ENCODE measurements at regions not wholly inside any gene's neighbourhood (a gene's known extent, or its start where the extent isn't known, plus 50 kb on each side); places are given as distances from the start of the nearest gene placed in this dataset.
"Not testable (repeated sequence)": the region's sequence is repeated elsewhere in the genome, so short reads cannot be mapped to it uniquely, and the experiment has no call there.

DNA sequence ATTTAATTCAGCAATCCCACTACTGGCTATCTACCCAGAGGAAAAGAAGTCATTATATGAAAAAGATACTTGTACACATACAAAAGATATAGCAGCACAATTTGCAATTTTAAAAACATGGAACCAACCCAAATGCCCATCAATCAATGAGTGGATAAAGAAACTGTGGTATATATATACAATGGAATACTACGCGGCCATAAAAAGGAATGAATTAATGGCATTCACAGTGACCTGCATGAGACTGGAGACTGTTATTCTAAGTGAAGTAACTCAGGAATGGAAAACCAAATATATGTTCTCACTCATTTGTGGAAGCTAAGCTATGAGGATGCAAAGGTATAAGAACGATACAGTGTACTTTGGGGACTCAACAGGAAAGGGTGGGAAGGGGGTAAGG, 102.8 kb upstream of the KCNMA1 start:
- DNase-seq = not testable (repeated sequence)

DNA sequence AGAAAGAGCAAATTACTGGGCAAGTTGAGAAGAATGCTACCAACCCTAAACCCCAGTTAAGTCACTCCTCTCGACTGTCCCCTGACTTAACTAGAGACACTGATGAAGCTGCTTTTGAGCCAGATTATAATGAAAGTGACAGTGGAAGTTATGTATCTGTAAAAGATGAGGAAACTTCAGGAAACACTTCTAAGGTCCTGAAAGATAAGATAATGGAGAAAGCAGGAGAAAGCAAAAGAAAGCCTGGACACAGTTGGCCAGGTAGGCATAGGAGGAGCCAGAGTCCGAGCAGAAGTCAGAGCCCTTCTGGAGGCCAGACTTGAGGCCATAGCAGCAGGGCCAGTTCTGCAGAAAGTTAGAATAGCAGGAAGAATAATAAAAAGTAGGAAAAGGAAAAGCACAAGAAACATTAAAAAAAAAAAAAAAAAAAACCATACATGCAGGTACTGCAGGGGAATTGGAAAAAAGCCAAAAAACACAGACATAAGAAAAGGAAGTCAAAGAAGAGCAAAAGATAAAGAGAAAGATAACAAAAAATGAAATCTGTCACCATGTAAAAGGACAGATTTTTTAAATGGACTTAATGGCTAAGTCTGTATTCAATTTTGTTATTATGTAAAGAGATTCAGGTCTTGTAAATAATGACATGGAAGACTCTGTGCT, 101.0 kb upstream of the KCNMA1 start:
- no peak for DNase-seq

DNA sequence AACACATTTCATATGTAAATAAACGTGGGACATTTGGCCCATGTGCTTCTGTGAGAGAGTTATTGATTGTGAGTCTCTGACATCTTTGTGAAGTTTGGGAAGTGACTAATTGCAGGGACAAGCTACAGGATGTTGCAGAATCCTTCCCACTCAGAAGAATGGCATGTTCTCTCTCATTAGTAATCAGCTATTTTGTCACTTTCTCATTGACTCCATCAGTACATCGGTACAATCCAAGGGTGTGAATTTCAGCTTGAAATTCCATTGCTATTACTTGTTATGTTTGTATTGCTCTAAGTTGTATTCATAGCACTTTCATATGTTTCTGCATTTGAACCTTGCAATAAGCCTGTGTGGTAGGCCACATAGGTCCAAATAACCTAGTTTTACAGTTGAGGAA, 100.0 kb upstream of the KCNMA1 start:
- no peak for DNase-seq

DNA sequence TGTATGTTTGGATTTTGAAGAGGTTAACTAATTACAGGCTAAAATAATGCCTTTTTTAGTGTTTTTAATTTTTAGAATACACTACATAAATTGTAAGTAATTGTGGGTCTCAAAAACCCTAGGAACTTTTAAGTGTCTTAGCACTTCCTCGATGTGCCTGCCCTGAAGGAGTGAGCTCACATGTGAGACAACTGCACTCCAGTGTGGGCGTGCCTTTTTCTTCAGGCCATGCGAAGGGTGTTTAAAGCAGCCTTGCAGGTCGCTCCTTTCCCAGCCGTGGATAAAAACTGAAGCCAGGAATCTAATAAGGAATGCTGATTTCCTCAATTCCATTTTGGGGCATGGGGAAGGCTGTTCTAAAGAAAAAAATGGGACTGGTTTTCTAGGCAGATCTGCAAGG, 97.5 kb upstream of the KCNMA1 start:
- DNase-seq = not testable (repeated sequence)

DNA sequence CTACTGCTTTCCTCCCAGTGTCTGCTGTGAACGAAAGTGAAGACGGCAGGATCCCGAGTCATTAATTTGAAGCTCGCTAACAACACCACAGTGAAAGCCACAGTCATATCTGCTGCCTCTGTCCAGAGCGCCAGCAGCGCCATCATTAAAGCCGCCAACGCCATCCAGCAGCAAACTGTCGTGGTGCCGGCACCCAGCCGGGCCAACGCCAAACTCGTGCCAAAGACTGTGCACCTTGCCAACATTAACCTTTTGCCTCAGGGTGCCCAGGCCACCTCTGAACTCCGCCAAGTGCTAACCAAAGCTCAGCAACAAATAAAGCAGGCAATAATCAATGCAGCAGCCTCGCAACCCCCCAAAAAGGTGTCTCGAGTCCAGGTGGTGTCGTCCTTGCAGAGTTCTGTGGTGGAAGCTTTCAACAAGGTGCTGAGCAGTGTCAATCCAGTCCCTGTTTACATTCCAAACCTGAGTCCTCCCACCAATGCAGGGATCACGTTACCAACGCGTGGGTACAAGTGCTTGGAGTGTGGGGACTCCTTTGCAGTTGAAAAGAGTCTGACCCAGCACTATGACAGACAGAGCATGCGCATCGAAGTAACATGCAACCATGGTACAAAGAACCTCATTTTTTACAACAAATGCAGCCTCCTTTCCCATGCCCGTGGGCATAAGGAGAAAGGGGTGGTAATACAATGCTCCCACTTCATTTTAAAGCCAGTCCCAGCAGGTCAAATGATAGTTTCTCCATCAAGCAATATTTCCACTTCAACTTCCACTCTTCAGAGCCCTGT, 94.8 kb upstream of the KCNMA1 start:
- no peak for DNase-seq

DNA sequence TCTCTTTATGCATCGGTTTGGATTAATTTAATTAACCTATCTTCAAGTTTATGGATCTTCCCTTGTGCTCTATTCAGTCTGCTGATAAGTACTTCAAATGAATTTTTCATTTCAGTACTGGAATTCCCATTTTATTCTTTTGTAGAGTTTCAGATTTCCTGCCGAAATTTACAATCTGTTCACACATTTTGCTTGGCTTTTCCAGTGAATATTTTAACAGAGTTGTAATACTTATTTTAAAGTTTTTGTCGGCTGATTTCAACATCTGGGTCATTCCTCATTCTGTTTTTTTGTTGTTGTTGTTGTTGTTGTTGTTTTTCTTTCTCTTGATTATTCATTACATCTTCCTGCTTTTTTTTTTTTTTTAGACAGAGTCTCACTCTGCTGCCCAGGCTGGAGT, 89.9 kb upstream of the KCNMA1 start:
- DNase-seq = no peak

DNA sequence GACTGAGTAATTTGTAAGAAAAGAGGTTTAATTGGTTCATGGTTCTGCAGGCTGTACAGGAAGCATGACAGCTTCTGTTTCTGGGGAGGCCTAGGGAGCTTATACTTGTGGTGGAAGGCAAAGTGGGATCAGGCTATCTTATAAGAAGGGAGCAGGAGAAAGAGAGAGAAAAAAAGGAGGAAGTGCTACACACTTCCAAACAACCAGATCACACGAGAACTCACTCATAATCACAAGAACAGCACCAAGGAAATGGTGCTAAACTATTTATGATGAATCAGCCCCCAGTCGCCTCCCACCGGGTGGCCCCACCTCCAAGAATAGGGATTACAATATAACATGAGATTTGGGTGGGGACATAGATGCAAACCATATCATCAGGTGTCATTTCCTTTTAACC, 89.1 kb upstream of the KCNMA1 start:
- no peak for DNase-seq

DNA sequence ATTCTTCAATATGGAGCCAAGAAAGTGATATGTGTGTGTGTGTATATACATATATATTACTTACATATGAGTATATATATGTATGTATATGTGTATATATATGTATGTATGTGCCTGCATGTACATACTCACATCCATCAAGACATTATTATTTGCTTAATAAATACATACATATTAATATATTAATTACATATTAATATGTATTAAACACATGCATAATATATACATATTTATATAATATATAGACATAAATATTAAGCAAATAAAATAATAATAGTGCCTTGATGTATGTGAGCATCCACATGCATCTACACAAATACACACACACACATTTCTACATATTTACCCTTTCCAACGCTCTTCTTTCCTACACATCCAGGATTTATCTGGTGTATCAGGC, 88.7 kb upstream of the KCNMA1 start:
- DNase-seq = no peak

DNA sequence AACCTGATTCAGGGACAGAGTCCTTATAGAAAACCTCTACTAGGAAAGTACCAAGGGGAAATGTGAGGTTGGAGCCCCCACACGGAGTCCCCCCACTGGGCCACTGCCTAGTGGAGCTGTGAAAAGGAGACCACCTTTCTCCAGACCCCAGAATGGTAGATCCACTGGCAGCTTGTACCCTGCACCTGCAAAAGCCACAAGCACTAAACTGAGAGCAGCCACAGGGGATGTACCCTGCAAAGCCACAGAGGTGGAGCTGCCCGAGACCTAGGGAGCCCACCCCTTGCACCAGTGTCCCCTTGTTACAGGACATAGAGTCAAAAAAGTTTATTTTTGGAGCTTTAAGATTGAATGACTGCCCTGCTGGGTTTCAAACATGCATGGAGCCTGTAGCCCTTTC, 87.2 kb upstream of the KCNMA1 start:
- no peak for DNase-seq

DNA sequence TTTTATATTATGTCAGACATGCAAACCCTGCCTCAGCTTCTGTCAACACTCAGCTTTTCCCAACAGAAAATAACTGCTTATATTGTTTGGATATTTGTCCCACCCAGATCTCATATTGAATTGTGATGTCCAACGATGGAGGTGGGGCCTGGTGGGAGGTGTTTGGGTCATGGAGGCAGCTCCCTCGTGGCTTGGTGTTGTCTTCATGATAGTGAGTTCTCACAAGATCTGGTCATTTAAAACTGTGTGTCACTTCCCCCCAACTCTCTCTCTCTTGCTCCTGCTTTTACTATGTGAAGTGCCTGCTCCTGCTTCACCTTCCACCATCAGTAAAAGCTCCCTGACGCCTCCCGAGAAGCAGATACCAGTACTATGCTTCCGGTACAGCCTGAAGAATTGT, 85.8 kb upstream of the KCNMA1 start:
- no peak for DNase-seq

DNA sequence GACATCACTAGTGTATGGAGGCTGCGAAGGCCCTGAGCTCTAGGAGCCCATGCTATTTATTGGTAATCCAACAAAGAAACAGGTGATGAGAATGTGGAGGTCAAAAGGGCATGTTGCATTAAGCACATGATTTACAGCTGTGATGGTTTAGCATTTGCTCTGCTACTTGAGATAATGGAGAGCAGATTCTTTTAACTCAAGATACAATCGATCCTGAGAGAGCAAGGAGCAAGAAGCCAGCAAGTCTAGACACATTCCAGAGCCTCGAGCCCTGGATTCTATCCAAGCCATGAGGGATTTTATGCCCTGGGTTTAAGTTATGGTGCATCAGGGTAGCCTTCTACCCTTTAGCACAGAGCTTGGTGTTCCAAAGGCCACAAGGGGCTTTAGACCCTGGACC, 85.3 kb upstream of the KCNMA1 start:
- DNase-seq = peak; percentile 24

DNA sequence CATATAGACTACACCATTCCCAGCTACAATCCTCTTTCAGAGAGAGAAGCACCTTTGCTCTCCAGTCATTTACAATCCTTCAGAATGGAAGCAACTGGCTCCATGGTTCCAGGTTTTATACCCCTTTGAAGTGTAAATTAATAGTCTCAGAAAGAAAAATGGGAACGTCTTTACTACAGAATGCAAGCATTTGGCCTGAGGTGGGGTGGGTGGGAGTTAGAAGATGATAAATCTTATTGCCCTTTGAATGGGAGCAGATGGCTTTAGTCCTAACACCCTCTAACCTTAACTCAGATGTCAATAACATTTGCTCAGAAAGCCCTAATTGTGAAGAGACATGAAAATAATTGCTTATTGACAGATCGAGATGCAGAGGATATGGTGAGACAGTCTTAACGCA, 84.2 kb upstream of the KCNMA1 start:
- DNase-seq = no peak

DNA sequence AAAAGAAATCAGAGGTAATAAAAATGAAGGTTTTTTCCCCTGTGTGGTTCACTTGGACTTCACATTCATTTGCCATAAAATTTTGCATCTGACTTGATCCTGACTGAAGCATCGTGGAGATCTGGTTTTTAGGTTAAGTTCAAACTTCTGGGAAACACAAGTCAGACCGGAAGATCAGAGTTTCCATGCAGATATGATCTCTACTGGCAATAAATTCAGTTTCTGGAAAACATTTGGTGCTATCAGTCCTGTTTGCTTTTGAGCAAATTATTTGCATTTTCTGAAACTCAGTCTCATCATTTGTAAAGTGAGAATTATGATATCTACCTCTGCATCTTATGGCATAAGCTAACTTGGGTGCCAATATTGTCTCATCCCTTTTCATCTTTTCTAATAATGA, 81.3 kb upstream of the KCNMA1 start:
- DNase-seq = no peak

DNA sequence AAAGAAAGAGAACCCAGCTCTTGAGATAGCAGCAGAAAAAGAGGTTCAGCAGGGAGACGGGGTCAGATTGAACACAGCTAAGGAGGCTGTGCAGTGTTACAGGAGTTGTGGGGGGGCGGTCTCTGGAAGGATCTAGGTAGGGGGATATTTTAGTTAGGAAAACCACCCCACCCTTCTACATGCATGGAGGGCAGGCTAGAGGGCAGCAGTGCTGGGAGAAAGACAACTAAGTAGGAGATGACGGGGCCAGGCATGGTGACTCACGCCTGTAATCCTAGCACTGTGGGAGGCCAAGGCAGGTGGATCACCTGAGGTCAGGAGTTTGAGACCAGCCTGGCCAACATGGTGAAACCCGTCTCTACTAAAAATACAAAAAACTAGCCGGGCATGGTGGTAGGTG, 80.7 kb upstream of the KCNMA1 start:
- DNase-seq = not testable (repeated sequence)

DNA sequence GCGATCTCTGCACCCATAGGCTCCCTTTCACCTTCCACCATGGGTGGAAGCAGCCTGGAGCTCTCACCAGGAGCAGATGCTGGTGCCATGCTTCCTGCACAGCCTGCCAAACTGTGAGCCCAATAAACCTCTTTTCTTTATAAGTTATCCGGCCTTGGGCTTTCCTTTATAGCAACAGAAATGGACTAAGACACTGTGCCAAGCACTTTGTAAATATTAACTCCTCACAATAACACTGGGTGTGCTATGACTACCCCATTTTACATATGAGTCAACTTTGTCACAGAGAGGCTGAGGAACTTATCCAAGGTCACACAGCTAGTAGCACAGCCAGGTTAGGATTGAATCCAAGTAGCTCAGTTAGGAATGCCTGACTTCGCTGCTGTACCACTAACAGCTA, 79.7 kb upstream of the KCNMA1 start:
- no peak for DNase-seq

DNA sequence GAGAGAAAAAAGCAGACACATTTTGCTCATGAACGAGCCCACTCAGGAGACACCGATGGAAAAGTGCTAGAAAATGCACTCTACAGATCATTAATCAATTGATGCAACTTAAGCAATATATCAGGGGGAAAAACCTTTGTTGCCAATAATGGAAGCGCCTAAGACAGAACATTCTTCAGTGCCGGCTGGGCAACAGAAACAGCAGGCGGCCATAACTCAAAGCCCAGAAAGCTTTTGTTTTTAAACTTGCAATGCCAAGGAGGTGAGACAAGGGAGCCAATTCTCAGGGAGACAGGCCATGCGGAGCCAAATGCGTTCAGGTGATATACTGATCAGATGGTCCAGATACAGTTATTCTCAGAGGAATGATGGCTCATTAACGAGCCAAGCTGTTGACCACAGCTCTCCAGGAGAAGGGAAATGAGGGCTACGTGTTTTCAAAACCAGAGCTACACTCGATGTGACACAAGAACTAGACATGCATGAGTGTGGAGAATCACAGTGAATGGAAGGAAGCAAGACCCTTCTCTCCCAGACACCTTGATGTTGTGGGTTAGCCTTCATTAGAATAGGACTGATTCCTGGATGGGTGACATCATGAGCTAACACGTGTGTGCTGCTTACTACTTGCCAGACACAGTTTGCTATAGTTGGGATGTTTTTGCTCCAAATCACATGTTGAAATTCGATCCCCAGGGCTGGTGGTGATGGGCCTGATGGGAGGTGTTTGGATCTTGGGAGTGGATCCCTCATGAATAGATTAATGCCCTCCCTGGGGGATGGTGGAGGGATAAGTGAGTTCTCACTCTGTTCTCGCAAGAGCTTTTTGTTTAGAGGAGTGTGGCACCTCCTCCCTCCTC, 79.1 kb upstream of the KCNMA1 start:
- no peak for DNase-seq

DNA sequence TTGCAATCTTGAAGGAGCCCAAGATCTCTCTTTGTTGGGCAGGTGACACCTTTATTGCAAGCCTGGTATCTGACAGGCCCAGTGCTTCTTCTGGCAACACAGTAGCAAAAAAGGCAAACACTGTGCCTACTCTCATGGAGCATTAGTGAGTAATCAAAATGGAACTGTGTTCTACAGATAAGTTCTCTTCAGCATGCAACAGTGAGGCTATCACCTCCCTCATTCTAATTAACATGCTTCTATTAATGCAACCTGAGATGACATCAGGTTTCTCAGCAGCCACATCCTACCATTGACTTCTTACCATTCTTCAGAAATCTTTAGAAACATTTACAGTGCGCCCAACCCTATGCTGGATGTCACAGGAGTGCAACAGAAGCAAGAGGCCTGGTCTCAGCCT, 77.9 kb upstream of the KCNMA1 start:
- DNase-seq = no peak

DNA sequence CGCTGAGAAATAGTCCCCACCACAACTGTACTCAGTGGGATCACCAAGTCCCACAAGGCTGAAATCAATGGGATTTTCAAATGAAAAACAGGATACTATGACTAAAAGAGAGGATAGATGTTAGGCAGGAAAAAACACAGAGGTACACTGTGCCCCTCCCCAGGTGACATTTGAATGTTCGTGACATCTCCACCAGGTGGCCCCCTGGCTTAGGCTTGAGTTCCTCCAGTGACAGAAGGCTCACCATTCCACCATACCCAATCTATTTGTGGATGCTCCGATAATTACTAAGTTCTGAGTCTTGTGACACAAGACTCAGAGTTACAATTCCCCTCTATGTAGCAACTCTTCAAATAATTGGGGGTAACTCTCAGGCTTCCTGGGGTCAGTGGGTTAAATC, 77.5 kb upstream of the KCNMA1 start:
- no peak for DNase-seq

DNA sequence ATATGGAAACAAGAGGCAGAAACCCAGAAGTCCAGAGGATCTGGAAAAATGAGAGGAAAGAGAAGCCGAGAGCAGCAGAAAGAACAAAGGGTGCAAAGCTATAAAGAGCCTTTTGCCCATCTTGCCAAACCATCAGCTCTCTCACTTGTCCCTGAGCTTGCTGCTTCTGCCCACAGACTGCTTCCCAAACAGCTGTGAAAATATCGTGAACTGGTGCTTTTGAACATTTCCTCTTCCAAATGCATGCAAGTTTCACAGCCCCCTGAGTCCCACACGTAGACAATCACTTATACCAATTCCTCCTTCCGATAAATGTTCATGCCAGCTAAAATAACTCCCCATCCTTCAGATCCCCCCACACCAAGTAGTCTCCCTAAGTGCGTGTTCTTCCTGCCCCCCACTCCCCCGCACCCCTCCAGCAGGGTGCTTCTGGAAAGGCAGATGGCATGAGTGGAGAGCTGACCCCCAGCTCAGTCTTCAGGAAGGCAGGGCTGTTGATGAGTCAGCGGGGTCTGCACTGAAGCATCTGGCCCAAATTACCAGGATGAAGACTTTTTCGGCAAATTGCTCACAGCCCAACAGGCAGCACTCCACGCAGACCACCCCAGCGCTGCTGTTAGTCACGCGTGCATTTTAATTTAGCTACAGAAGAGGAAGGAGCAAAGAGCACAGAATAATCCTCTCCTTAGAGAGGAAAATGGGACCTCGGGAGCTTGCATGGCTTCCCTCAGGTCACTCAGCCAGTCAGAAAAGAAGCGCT, 76.1 kb upstream of the KCNMA1 start:
- DNase-seq = no peak

DNA sequence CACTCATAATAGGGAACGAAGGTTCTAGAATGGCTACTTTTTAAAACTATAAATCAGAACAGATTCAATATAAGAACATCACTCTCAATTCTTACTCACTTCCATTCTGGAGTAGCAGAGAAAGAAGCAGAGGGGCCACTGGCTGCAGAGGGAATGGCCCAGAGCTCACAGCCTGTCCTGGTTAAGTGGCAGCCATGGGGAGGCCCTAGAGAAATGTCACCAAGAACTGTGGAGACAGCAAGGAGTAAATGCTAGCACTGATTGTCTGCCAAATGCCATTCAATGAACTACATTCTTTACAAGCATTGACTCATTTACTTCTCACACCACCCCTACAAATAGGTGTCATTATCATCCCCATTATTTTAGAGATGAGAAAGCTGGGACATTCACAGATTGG, 74.6 kb upstream of the KCNMA1 start:
- no peak for DNase-seq

DNA sequence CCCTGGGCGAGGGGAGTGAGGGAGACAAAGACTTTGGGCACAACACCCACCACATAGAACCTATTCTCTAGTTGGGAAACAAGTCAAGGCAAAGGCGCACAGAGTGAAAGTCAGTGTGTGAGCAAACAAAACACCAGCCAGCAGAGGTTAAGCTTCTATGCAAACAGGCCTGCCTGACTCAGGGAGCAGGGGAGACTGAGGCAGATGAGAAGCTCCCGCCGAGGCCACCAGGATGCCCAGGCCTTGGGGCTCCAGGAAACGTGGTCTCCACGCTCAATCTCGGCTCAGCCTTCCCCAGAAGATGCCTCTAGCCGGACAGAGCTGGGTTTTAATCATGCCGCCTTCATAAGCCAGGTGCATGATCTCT, 74.1 kb upstream of the KCNMA1 start:
- no peak for DNase-seq

DNA sequence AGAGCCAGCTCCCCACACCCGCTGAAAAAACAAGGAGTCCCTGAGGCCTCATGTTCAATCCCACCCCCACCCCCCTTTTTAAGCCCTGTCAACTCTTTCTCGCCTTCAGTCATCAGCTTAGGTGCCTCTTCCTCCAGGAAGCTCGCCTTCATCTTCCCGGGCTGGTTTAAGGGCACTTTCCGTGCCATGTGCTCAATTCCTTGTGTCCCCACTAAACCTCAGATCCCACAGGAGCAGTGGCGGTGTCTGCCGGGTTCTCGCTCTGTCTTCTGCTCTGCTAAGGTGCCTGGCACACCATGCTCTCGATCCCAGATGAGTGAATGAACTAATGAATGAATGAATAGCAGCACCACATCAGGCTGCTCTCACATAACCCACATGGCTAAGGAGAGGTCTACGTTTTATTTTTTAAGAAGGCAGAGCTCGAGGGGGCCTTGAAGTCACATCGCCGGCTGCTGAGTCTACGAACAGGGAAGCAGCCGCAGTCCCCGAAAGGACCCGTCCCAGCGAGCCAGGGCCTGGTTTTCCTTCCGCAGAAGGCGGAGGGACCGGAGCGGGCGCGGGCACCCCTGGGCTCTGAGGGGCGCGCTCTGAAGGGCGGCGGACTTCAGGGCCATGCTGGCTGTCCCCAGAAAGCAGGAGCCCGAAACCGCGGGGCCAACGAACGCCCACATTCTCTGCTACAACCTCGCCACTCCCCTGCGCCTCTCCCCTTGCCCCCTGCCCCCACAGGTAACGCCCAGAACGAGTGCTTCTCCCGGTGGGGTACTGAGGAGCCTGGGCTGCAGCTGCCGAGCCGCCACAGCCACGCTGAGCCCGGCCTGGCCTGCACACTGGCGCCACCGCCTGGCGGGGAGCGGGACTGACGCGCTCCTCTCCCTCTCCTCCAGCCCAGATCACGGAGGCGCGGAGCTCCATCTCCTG, 73.4 kb upstream of the KCNMA1 start:
- peak; percentile 29 for DNase-seq

Measured in NCI-H1105 treated with DMSO at 0.1 percent for 48 hours (cell line).